SK-N-MC (cell line): ENCODE measurements at regions not wholly inside any gene's neighbourhood (a gene's known extent, or its start where the extent isn't known, plus 50 kb on each side); places are given as distances from the start of the nearest gene placed in this dataset.

ENCODE experiments used
- EZH2 ChIP-seq: fragments of 200-600 bp; sonication (generic); IDR thresholded peaks from one replicate; pipeline ENCODE4 v1.6.1; 2017; ENCODE audit warnings: antibody characterized with exemption
- POLR2AphosphoS5 ChIP-seq: IDR thresholded peaks from 2 replicates; pipeline ENCODE4 v1.6.1; 2012; ENCODE audit warnings: mild to moderate bottlenecking, low read depth, low read length, borderline replicate concordance

- TF ChIP-seq POLR2AphosphoS5 (no peak), EZH2 (no peak)
These were observed 86.3 kb upstream of the HMGXB4 start for GRCh38 chr22:35170716-35171697.
